NCI-H2029 (cell line): ENCODE measurements at regions not wholly inside any gene's neighbourhood (a gene's known extent, or its start where the extent isn't known, plus 50 kb on each side); places are given as distances from the start of the nearest gene placed in this dataset.

ENCODE experiments used
- DNase-seq: peaks from one replicate; lab custom pipeline; 2025; lab: John Stamatoyannopoulos, UW

GRCh38 chr13:107035778-107036177 lies 467.8 kb upstream of the ARGLU1 start:
- DNase-seq, result no peak

GRCh38 chr13:107035186-107035585 lies 467.2 kb upstream of the ARGLU1 start:
- DNase-seq, result no peak

GRCh38 chr13:107034236-107034872 lies 466.4 kb upstream of the ARGLU1 start:
- DNase-seq, result no peak

GRCh38 chr13:107031716-107032115 lies 463.8 kb upstream of the ARGLU1 start:
- DNase-seq, result no peak

GRCh38 chr13:107028751-107029150 lies 460.8 kb upstream of the ARGLU1 start:
- DNase-seq, result no peak

- DNase-seq, result no peak
Measured at GRCh38 chr13:107025991-107026390, 458.1 kb upstream of the ARGLU1 start.

- DNase-seq, result no peak
Measured at GRCh38 chr13:107023335-107023734, 455.4 kb upstream of the ARGLU1 start.

GRCh38 chr13:107020393-107020792 lies 452.5 kb upstream of the ARGLU1 start:
- DNase-seq, result no peak

GRCh38 chr13:107018285-107018684 lies 450.3 kb upstream of the ARGLU1 start:
- DNase-seq, result no peak

GRCh38 chr13:107006661-107007060 lies 438.7 kb upstream of the ARGLU1 start:
- no peak for DNase-seq

GRCh38 chr13:107005577-107005976 lies 437.6 kb upstream of the ARGLU1 start:
- no peak for DNase-seq

GRCh38 chr13:107003911-107004310 lies 436.0 kb upstream of the ARGLU1 start:
- DNase-seq, result no peak

- no peak for DNase-seq
Measured at GRCh38 chr13:106998664-106999063, 430.7 kb upstream of the ARGLU1 start.

- DNase-seq, result no peak
Measured at GRCh38 chr13:106997696-106998095, 429.8 kb upstream of the ARGLU1 start.

GRCh38 chr13:106996867-106997618 lies 429.1 kb upstream of the ARGLU1 start:
- no peak for DNase-seq

- DNase-seq, result no peak
Measured at GRCh38 chr13:106990594-106990993, 422.7 kb upstream of the ARGLU1 start.

GRCh38 chr13:106989876-106990275 lies 421.9 kb upstream of the ARGLU1 start:
- DNase-seq, result no peak

GRCh38 chr13:106987427-106987785 lies 419.5 kb upstream of the ARGLU1 start:
- DNase-seq, result no peak

GRCh38 chr13:106986687-106987426 lies 418.9 kb upstream of the ARGLU1 start:
- no peak for DNase-seq

- no peak for DNase-seq
Measured at GRCh38 chr13:106986033-106986484, 418.1 kb upstream of the ARGLU1 start.

GRCh38 chr13:106985481-106985880 lies 417.5 kb upstream of the ARGLU1 start:
- no peak for DNase-seq

- no peak for DNase-seq
Measured at GRCh38 chr13:106981051-106981450, 413.1 kb upstream of the ARGLU1 start.

- DNase-seq, result no peak
Measured at GRCh38 chr13:106967391-106967790, 399.5 kb upstream of the ARGLU1 start.
